H1 (cell line): ENCODE measurements at regions not wholly inside any gene's neighbourhood (a gene's known extent, or its start where the extent isn't known, plus 50 kb on each side); places are given as distances from the start of the nearest gene placed in this dataset.

Experiments
- CTCF ChIA-PET: fragments of 300-600 bp; sonication (Branson Sonifier 250); formaldehyde crosslinking; loops from one replicate; lab custom pipeline; 2021; ENCODE audit not compliant: partially characterized antibody; lab: Charles Lee
- POLR2A ChIA-PET: fragments of 300-600 bp; sonication (Branson Sonifier 250); formaldehyde crosslinking; loops from one replicate; lab custom pipeline; 2021; ENCODE audit warnings: inconsistent platforms; ENCODE audit not compliant: partially characterized antibody; lab: Charles Lee
- DNase-seq, 2 experiments: peaks; one replicate each; pipeline versions ENCODE4 v3.0.0 to v3.0.0-alpha.2; 2010 to 2022; ENCODE audit warnings: low spot score in 2 of 2, low read depth in 1 of 2, mixed read lengths in 1 of 2
- FAIRE-seq: peaks from 2 replicates; lab custom pipeline; 2011; peaks lifted over from hg19 to GRCh38; lab: Jason Lieb, UNC
- H2AFZ ChIP-seq: 2 replicates; pipeline ENCODE4 v1.8.1; 2012; ENCODE audit warnings: low read length, inconsistent platforms
- H2AK5ac ChIP-seq: 2 replicates; pipeline ENCODE4 v1.6.1; 2013; ENCODE audit warnings: low read depth, low read length
- H2BK120ac ChIP-seq: replicated peaks from 2 replicates; pipeline ENCODE3; 2013; ENCODE audit warnings: low read depth, low read length, inconsistent platforms
- H2BK12ac ChIP-seq: 2 replicates; pipeline ENCODE4 v1.6.1; 2013; ENCODE audit warnings: low read depth, low read length
- H2BK15ac ChIP-seq: 2 replicates; pipeline ENCODE4 v1.6.1; 2013; ENCODE audit warnings: low read length
- H2BK20ac ChIP-seq: 2 replicates; pipeline ENCODE4 v1.6.1; 2013; ENCODE audit warnings: low read length
- H2BK5ac ChIP-seq: 2 replicates; pipeline ENCODE4 v1.6.1; 2013; ENCODE audit warnings: low read depth, low read length
- H3K14ac ChIP-seq: 2 replicates; pipeline ENCODE4 v1.6.1; 2013; ENCODE audit warnings: inconsistent platforms; ENCODE audit not compliant: insufficient read length
- H3K18ac ChIP-seq: 2 replicates; pipeline ENCODE4 v1.6.1; 2013; ENCODE audit warnings: low read length; ENCODE audit errors: extremely low read depth
- H3K23ac ChIP-seq: 2 replicates; pipeline ENCODE4 v1.6.1; 2013; ENCODE audit warnings: inconsistent platforms; ENCODE audit not compliant: insufficient read length
- H3K23me2 ChIP-seq: 2 replicates; pipeline ENCODE4 v1.6.1; 2013; ENCODE audit warnings: low read depth, low read length
- H3K27ac ChIP-seq: 2 replicates; pipeline ENCODE4 v1.6.1; 2011; ENCODE audit warnings: low read depth, low read length, inconsistent platforms
- H3K27me3 ChIP-seq, 4 experiments: replicated peaks in 1 of 4; 1 replicate in 1 of 4; 2 replicates in 3 of 4; pipeline versions ENCODE4 v1.6.1 to v1.8.1; 2011 to 2013; ENCODE audit warnings: low read length in 3 of 4, mild to moderate bottlenecking in 3 of 4, inconsistent platforms in 2 of 4, mixed read lengths in 2 of 4, moderate library complexity in 1 of 4; ENCODE audit not compliant: control insufficient read depth in 3 of 4, insufficient read depth in 3 of 4; ENCODE audit errors: extremely low read depth in 1 of 4
- H3K36me3 ChIP-seq, 4 experiments: 2 replicates each; pipeline versions ENCODE4 v1.6.1 to v1.8.1; 2011 to 2013; ENCODE audit warnings: mild to moderate bottlenecking in 4 of 4, low read length in 3 of 4, moderate library complexity in 2 of 4, control low read depth in 1 of 4, inconsistent platforms in 1 of 4; ENCODE audit not compliant: insufficient read depth in 4 of 4, control insufficient read depth in 2 of 4
- H3K4ac ChIP-seq: replicated peaks from 2 replicates; pipeline ENCODE3; 2013; ENCODE audit warnings: low read length, low read depth, mixed read lengths, inconsistent platforms; ENCODE audit not compliant: insufficient read length
- H3K4me1 ChIP-seq, 4 experiments: replicated peaks in 1 of 4; 1 replicate in 1 of 4; 2 replicates in 3 of 4; pipeline versions ENCODE4 v1.6.1 to v1.8.1; 2011 to 2013; ENCODE audit warnings: low read length in 3 of 4, inconsistent platforms in 2 of 4, mixed read lengths in 1 of 4; ENCODE audit not compliant: insufficient read depth in 4 of 4, control insufficient read depth in 3 of 4
- H3K4me2 ChIP-seq, 2 experiments: 2 replicates each; pipeline versions ENCODE4 v1.6.1 to v1.8.1; 2011 to 2013; ENCODE audit warnings: low read depth in 2 of 2, low read length in 2 of 2, control low read depth in 1 of 2, inconsistent platforms in 1 of 2, mild to moderate bottlenecking in 1 of 2; ENCODE audit not compliant: insufficient read depth in 1 of 2
- H3K4me3 ChIP-seq, 4 experiments: fragments of 200-600, 300-600 bp in 1 of 4; sonication (generic), shearing (Covaris generic), sonication (Bioruptor Twin) in 1 of 4; 2 replicates each; pipeline versions ENCODE4 v1.5.1 to v1.8.1; 2011 to 2016; ENCODE audit warnings: low read length in 4 of 4, low read depth in 3 of 4, control low read depth in 2 of 4, inconsistent platforms in 2 of 4, mild to moderate bottlenecking in 2 of 4, mixed read lengths in 1 of 4, moderate library complexity in 1 of 4; ENCODE audit not compliant: insufficient read depth in 2 of 4; ENCODE audit errors: extremely low read depth in 1 of 4
- H3K56ac ChIP-seq: replicated peaks from 2 replicates; pipeline ENCODE3; 2013; ENCODE audit warnings: low read depth, mild to moderate bottlenecking, mixed read lengths, low read length, inconsistent platforms; ENCODE audit not compliant: insufficient read length
- H3K79me1 ChIP-seq: 2 replicates; pipeline ENCODE4 v1.6.1; 2013; ENCODE audit warnings: low read depth, low read length, control low read depth
- H3K79me2 ChIP-seq, 2 experiments: 2 replicates each; pipeline versions ENCODE4 v1.6.1 to v1.8.1; 2012 to 2013; ENCODE audit warnings: low read length in 2 of 2, mild to moderate bottlenecking in 2 of 2, inconsistent platforms in 1 of 2; ENCODE audit not compliant: insufficient read depth in 2 of 2, control insufficient read depth in 1 of 2
- H3K9ac ChIP-seq, 4 experiments: replicated peaks in 1 of 4; 1 replicate in 1 of 4; 2 replicates in 3 of 4; pipeline versions ENCODE4 v1.6.1 to v1.8.1; 2011 to 2013; ENCODE audit warnings: low read depth in 3 of 4, low read length in 3 of 4, control low read depth in 2 of 4, mild to moderate bottlenecking in 2 of 4, moderate library complexity in 2 of 4, inconsistent platforms in 1 of 4; ENCODE audit errors: extremely low read depth in 1 of 4
- H3K9me3 ChIP-seq, 2 experiments: 2 replicates each; pipeline versions ENCODE4 v1.6.1 to v1.8.1; 2012 to 2013; ENCODE audit warnings: mild to moderate bottlenecking in 2 of 2, moderate library complexity in 2 of 2, control low read depth in 1 of 2, inconsistent platforms in 1 of 2, low read depth in 1 of 2, low read length in 1 of 2, mixed read lengths in 1 of 2; ENCODE audit not compliant: insufficient read depth in 2 of 2
- H4K20me1 ChIP-seq, 2 experiments: replicated peaks in 1 of 2; 2 replicates each; pipeline versions ENCODE3 to v1.8.1; 2011 to 2013; ENCODE audit warnings: inconsistent platforms in 2 of 2, low read length in 2 of 2, mild to moderate bottlenecking in 1 of 2; ENCODE audit not compliant: insufficient read depth in 2 of 2, control insufficient read depth in 1 of 2
- H4K5ac ChIP-seq: 2 replicates; pipeline ENCODE4 v1.6.1; 2013; ENCODE audit warnings: low read length, low read depth, mixed read lengths, inconsistent platforms; ENCODE audit not compliant: insufficient read length
- H4K8ac ChIP-seq: 2 replicates; pipeline ENCODE4 v1.8.0; 2013; ENCODE audit warnings: mild to moderate bottlenecking, moderate library complexity, low read length, inconsistent platforms; ENCODE audit not compliant: insufficient read depth; ENCODE audit errors: extremely low read depth
- H4K91ac ChIP-seq: replicated peaks from 2 replicates; pipeline ENCODE3; 2013; ENCODE audit warnings: low read length, mixed read lengths, inconsistent platforms; ENCODE audit not compliant: insufficient read length
- SIX5 ChIP-seq: IDR thresholded peaks from 2 replicates; pipeline ENCODE4 v1.6.1; 2011; ENCODE audit warnings: mild to moderate bottlenecking, low read depth, low read length
- SRF ChIP-seq: IDR thresholded peaks from 2 replicates; pipeline ENCODE4 v1.6.1; 2011; ENCODE audit warnings: mild to moderate bottlenecking, low read depth, low read length, moderate library complexity
- WGBS, 2 experiments: shearing (Covaris generic) in 1 of 2; methylation state at CpG; one replicate each; pipeline versions ENCODE4 v1.1.6 to v1.1.7; 2013 to 2015; ENCODE audit warnings: low lambda C conversion rate in 2 of 2, mixed read lengths in 2 of 2, inconsistent platforms in 1 of 2, low coverage in 1 of 2, missing lambda C conversion rate in 1 of 2; ENCODE audit not compliant: insufficient replicate concordance in 2 of 2, insufficient coverage in 1 of 2, insufficient read length in 1 of 2; ENCODE audit errors: extremely low coverage in 1 of 2, missing lambda C conversion rate in 1 of 2; 5-methylcytosine and 5-hydroxymethylcytosine counted together

DNA sequence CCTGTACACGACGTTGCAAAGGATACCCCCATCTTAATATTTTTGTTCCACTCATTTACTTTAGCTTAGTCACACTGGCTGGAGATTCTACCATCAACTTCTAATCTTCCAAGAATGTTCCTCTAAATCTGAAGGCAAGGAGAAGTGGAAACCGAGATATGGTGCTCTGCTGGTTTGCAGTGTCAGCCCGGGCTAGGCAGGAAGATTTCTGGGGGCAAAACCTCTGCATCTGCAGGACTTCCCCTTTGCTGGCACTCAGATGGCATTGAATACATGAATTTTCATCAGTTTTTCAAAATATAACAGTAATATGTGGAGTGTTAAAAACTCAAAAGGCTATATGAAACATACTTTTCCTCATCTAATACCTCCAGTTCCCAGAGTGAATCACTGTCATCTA is 240.4 kb downstream of the RPLP1 start:
- H3K79me2 ChIP-seq: no peaks in the 10 kb centered on the region
- H2BK5ac ChIP-seq: no peak overlapping the region
- 0 out of 4 replicates have a peak, but pooled peaks cover 3% of the 10 kb centered on the region in 2 experiments for H3K9me3 ChIP-seq
- H4K5ac ChIP-seq: no peak overlapping the region
- ChIA-PET CTCF (interaction anchor here (1.3 kb wide), 1 partner anchor 11 kb away, joined by 3 read pairs; no protein-coding TSS in a partner anchor), POLR2A (no interaction called here)
- no peaks in the 10 kb centered on the region for H3K27me3 ChIP-seq
- H4K8ac ChIP-seq: no peak overlapping the region
- no peak overlapping the region for H3K23ac ChIP-seq
- no peak overlapping the region for H3K4me2 ChIP-seq
- H4K91ac ChIP-seq: no peak overlapping the region
- no peaks in the 10 kb centered on the region for H3K4me1 ChIP-seq
- H2BK120ac ChIP-seq: no peak overlapping the region
- WGBS, 2 experiments: 89% methylated on average over 4 of the region's 4 CpGs; no CpG with 5 or more reads in 1 of the 2 experiments
- no peak overlapping the region for H3K27ac ChIP-seq
- H4K20me1 ChIP-seq: no peaks in the 10 kb centered on the region
- H3K18ac ChIP-seq: no peak overlapping the region
- FAIRE-seq (no peak), DNase-seq (no peak)
- H3K4me3 ChIP-seq: no peak overlapping the region
- no peaks in the 10 kb centered on the region for H3K79me1 ChIP-seq
- H2BK15ac ChIP-seq: no peak overlapping the region
- no peaks in the 10 kb centered on the region for H3K36me3 ChIP-seq
- no peak overlapping the region for H3K4ac ChIP-seq
- no peak overlapping the region for H2AK5ac ChIP-seq
- no peak overlapping the region for H2BK20ac ChIP-seq
- H2AFZ ChIP-seq: no peak overlapping the region
- H3K9ac ChIP-seq: no peak overlapping the region
- H3K14ac ChIP-seq: no peak overlapping the region
- TF ChIP-seq SIX5 (no peak), SRF (no peak)
- TF ChIP-seq, all 59 proteins: peak for 0
- Histone ChIP-seq H3K23me2 (no peaks in the 10 kb centered on the region), H2BK12ac (no peak overlapping the region), H3K56ac (no peak overlapping the region)
